ENCODE measurements at regions not wholly inside any gene's neighbourhood (a gene's known extent, or its start where the extent isn't known, plus 50 kb on each side); places are given as distances from the start of the nearest gene placed in this dataset.
"Not testable (repeated sequence)": the region's sequence is repeated elsewhere in the genome, so short reads cannot be mapped to it uniquely, and the experiment has no call there.

GRCh38 chr6:81564470-81565068 is 187.9 kb downstream of the TENT5A start:
- DNase-seq (ENCODE audit: low spot score): no peak

- DNase-seq (ENCODE audit: low spot score): no peak
Measured at GRCh38 chr6:81562169-81562568, 190.3 kb downstream of the TENT5A start.

DNA sequence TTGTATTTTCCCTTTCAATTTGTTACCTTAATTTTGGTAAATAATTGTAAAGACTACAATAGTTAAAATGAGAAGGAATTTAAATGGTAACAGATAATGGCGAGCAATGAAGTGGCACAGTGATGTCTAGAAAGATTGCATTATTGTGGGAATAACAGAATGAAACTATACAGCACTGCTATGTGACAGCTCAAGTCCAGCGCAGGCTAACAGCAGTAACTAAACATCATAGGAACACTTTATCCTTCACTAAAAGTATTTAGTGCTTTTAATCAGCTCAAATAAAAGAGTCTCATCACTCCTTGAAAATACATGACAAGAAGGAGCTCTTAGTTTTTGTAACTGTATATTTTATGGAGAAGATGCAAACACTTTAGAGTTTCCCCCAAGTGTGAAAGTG is 190.8 kb downstream of the TENT5A start:
- DNase-seq (ENCODE audit: low spot score): no peak

DNA sequence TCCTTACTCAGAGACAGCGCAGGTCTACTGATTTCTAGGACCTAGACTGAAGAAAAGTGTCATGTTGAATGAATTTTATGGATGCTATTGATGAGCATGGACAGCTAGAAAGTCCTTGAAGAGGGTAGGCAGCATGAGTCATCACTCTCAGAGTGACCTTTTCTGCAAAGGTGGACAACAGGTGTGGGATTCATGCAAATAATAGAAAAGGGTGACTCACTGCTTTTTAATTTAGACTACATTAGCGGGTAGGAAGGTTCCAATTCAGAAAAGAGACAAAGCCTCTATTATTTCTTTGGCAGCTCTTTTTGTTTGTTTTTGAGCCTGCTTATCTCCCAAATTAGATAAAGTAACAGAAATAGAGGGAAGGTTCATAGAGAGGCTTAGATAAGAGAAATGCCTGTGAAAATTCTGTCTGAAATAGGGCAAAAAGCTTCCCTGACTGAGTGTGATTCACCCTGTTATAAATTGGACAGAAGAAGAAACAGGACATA is 191.4 kb downstream of the TENT5A start:
- DNase-seq (ENCODE audit: low spot score): peak; percentile 38

GRCh38 chr6:81557811-81558210 is 194.7 kb downstream of the TENT5A start:
- DNase-seq (ENCODE audit: low spot score): no peak

- DNase-seq (ENCODE audit: low spot score): no peak
Measured at GRCh38 chr6:81556551-81556950, 195.9 kb downstream of the TENT5A start.

DNA sequence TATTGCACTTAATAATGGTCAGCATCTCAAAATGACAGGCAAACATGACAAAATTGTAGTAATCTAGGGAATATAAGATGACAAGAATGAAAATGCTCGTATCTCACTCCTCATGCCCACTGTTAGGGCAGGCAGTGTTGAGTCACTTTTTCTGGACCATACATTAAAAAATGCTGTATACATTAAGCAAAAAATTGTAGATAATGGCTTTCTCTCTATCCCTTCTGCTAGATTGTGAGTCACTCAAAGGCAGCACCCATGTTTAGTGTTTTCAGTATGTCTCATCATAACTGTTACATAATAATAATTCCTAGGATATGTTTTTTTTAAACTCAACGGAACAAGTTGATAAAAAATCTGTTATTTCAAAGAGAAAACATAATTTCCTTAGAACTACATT is 199.3 kb downstream of the TENT5A start:
- no peak for DNase-seq (ENCODE audit: low spot score)

DNA sequence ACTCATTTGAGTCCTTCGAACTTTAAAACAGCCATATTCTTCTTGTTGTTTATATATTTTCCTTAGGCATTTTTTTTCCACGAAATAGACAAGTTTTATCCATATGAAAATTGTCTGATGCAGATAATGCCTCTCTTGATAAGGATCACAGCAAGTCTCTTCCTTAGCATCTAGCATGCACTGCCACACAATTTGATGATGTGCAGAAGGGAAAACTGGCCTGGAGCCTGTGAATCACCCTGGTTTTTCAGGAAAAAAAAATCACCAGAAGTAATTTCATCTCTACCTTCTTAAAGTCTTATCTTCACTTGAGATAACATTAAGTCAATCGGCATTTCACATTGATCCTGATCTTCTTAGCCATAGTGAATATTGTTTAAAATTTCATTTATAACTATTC is 199.8 kb downstream of the TENT5A start:
- no peak for DNase-seq (ENCODE audit: low spot score)

- DNase-seq (ENCODE audit: low spot score): no peak
Measured at GRCh38 chr6:81547149-81547548, 205.3 kb downstream of the TENT5A start.

DNA sequence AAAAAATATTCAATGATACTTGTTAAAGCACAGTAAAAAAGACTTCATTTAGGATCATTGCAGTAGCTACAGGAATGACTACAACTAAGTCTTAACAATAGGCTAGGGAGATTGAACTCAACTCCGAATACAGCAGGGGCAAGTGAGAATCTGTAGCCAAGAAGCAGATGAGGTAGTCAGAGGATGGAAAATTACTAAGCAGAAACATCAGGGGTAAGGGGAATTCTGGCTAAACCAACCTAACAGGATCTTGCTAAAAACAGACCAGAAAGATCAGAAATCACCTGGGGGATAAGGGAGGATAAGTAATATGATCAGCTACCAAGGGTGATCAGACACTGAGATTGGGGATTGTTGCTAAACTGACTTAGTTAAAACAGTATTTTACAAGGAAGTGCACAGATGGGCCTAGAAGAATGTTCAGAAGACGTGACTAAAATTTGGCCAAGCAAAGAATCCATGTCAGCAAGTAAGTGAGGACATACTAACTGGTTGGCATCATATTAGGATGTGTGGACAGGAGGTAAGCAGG is 217.5 kb downstream of the TENT5A start:
- no peak for DNase-seq (ENCODE audit: low spot score)

GRCh38 chr6:81531869-81532561 is 220.5 kb downstream of the TENT5A start:
- DNase-seq (ENCODE audit: low spot score): no peak

DNA sequence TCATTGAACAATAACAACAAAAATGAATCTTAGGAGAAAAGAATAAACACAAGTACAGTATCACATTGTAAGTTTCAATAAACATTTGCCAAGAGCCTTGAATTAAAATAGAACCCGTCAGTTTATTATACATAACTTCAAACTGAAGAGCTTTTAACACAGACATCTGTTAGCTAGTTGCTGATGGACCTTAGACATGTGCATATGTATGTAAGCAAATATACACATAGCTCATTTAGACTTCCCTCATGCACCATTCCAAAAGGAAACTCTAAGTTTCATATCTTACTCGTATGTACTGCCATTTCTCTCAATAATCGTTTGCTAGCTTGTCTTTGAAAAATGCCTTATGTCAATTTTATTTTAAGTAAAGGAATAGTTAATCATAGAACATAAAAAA is 235.0 kb downstream of the TENT5A start:
- DNase-seq (ENCODE audit: low spot score): no peak

DNA sequence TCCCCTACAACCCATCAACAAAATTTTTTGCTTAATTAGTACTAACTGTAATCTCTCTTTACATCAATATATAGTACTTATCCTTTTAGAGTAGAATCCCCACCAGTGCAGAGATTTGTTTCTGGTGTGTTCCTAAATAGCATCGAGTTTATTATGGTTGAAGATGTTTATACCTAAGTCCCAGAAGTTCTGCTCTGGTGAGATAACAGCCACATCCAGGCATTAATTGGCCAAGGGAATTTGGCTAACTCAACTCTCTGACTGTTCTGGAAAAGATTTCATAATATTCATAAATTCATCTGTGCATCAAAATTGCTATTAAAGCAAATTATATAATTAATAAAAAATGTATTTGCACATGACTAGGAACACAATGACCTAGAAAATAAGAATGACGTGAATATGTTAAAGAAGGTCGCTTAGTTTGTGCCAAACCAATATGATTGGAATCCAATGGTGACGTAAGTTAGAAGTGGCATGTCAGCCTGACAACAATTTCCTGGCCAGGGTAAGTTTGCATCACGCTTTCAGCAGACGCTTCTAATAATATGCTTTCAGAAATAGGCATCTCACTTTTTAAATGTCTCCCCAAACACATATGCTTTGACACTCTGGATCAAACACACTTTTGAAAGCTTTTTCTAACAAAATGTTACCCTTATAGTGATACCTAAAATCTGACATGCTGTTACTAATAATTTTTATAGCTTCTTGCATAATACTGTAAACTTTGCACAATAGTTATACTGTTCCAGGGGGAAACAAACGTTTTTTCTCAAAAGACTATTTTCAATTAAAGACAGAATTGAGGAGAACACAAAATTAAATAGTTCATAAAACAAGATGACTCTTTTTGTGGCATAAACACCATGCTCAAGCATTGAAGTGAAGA is 236.7 kb downstream of the TENT5A start:
- DNase-seq (ENCODE audit: low spot score): no peak

DNA sequence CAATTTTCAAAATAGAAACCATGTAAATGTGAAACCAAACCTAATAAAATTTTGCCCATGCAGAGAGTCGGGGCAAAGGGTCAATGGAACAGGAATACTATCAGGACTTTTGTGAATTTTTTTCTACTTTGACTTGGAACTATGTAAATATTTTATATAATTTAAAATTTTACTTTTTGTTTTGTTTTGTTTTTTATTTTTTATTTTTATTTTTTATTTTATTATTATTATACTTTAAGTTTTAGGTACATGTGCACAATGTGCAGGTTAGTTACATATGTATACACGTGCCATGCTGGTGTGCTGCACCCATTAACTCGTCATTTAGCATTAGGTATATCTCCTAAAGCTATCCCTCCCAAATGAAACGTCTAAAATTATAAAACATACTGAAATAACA is 238.3 kb downstream of the TENT5A start:
- DNase-seq (ENCODE audit: low spot score): not testable (repeated sequence)

- no peak for DNase-seq (ENCODE audit: low spot score)
Measured at GRCh38 chr6:81511423-81511822, 241.1 kb downstream of the TENT5A start.

DNA sequence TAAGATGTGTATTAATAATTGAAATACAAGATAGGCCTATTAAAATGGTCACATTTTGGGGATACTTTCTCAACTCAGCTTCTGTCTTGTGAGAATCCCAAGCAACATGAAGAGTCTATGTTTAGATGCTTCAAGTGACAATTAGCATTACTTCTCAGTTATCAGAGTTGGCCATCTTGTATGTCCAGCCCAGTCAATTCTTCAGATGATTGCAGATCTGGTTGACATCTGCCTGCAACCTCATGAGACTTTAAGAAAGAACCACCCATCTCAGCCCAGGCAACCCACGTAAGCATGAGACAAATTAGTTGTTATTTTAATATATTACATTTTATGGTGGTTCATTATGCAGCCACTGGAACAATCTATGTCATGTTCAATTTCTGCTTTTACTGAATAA is 256.5 kb downstream of the TENT5A start:
- no peak for DNase-seq (ENCODE audit: low spot score)

DNA sequence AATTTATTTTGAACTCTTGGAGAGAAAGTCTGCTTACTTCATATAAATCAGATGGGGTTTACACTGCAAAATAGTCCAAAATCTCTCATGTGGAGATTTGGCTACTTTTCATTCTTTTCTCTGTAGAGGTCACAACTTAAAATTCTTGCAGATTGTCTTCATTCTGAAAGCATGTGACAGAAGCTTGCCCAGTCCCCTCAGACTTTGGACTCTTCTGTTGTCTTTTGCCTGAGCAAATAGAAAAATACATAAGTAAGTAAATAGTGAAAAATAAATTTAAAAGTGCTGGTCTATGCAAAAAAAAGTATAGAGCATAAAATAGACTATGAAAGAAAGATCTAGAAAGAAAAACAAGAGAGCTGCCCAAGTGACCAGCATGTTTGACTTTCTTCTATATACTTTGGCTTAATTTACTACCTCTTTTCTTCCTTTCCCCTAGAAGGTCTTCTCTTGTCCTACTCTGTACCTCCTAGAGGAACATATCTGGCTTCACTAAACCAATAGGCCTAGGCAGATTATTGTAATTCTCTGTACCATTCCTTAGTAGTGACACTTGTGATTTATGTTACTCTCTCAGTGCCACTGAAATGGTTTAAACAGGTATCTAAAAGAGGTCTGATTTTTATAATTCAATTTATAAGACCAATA is 260.9 kb downstream of the TENT5A start:
- no peak for DNase-seq (ENCODE audit: low spot score)

- peak; percentile 39 for DNase-seq (ENCODE audit: low spot score)
Measured at GRCh38 chr6:81487489-81487888, 265.0 kb downstream of the TENT5A start.

DNA sequence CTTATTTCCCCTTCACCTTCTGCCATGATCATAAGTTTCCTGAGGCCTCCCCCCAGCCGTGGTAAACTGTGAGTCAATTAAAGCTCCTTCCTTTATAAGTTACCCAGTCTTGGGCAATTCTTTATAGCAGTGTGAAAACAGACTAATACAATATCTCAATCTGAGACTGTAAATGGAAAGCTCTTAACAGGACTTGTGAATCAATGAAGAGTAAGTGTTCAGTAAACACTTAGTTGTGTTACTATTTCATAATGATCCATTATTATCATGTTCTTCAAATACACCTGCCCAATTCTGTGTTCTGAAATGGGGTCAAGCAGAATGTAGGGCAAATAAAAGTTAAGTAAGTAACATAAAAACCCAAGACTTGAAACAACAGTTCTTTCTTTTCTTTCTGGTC is 266.2 kb downstream of the TENT5A start:
- DNase-seq (ENCODE audit: low spot score): no peak

DNA sequence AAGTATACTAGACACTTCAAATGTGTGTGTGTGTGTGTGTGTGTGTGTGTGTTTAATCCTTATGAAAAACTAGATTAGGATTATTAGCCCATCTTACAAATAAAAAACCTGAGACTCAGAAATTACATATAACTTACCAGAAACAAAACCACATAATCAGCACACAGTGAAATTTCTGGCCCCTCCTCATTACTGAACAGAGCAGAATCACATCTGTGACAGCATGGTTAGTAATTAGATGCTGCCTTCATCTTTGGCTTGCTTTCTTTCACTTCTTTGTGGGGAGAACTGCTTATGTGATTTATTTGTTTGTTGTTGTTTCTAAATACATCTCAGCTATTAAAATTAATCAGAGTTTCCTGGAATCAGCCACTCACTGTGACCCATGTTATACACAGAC is 267.1 kb downstream of the TENT5A start:
- DNase-seq (ENCODE audit: low spot score): no peak

GRCh38 chr6:81484251-81484650 is 268.2 kb downstream of the TENT5A start:
- no peak for DNase-seq (ENCODE audit: low spot score)

DNA sequence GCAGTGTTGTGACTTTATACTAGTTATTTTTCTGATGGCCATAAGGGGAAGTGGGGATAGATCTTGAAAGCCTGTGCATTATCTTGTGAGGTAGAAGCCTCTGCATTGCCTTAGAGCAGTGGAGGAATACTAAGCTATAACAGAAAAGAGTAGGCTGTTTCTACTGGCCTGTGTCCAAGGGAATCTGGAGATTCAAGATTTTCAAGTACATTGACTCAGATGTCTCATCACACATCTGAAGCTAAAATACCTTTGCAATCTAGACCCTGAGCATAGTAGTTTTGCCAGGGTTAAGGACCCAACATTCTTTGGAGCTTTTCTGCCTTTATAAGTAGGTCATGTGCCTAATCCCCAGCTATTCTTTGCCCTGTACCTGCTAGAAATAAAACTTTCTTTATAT is 272.3 kb downstream of the TENT5A start:
- no peak for DNase-seq (ENCODE audit: low spot score)

Data from mucosa of gallbladder (tissue), 1 donor.